A673 (cell line): ENCODE measurements at regions not wholly inside any gene's neighbourhood (a gene's known extent, or its start where the extent isn't known, plus 50 kb on each side); places are given as distances from the start of the nearest gene placed in this dataset.

Experiments
- EZH2 ChIP-seq: fragments of 200-600 bp; sonication (generic); IDR thresholded peaks from 2 replicates; pipeline ENCODE4 v1.6.1; 2017; ENCODE audit warnings: borderline replicate concordance, low read depth, mild to moderate bottlenecking, mixed read lengths, antibody characterized with exemption, low read length; ENCODE audit not compliant: poor library complexity, severe bottlenecking
- TF ChIP-seq, protein P1 (sequence below): fragments of 300-800, 200-600 bp; sonication (generic); conservative IDR thresholded peaks from 2 replicates; pipeline ENCODE4 v1.5.1; 2017; ENCODE audit warnings: low read depth, mild to moderate bottlenecking, antibody characterized with exemption, low read length, moderate library complexity, mixed read lengths

DNA sequence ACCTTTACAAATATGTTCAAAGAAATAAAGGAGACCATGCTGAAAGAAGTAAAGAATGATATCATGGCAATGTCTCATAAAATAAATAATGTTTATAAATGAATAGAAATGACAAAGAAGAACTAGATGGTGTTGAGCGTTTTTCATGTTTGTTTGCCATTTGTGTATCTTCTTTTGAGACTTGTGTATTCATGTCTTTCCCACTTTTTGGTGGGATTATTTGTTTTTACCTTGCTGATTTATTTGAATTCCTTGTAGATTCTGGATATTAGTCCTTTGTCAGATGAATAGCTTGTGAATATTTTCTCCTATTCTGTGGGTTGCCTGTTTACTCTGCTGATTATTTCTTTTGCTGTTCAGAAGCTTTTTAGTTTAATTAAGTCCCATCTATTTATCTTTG, 732.4 kb downstream of the FAT4 start:
- TF ChIP-seq, protein P1, sequence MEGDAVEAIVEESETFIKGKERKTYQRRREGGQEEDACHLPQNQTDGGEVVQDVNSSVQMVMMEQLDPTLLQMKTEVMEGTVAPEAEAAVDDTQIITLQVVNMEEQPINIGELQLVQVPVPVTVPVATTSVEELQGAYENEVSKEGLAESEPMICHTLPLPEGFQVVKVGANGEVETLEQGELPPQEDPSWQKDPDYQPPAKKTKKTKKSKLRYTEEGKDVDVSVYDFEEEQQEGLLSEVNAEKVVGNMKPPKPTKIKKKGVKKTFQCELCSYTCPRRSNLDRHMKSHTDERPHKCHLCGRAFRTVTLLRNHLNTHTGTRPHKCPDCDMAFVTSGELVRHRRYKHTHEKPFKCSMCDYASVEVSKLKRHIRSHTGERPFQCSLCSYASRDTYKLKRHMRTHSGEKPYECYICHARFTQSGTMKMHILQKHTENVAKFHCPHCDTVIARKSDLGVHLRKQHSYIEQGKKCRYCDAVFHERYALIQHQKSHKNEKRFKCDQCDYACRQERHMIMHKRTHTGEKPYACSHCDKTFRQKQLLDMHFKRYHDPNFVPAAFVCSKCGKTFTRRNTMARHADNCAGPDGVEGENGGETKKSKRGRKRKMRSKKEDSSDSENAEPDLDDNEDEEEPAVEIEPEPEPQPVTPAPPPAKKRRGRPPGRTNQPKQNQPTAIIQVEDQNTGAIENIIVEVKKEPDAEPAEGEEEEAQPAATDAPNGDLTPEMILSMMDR: no peak
- no peak for TF ChIP-seq EZH2
